HG03469 (cell line): ENCODE measurements at regions not wholly inside any gene's neighbourhood (a gene's known extent, or its start where the extent isn't known, plus 50 kb on each side); places are given as distances from the start of the nearest gene placed in this dataset.
A peak's percentile ranks its signal among the peaks of the same experiment; 100 is the strongest.

Source experiments
- ATAC-seq: cut with Tn5 transposase; IDR thresholded peaks from one replicate; pipeline ENCODE4 v1.9.1; 2021; ENCODE audit warnings: mild to moderate bottlenecking, moderate library complexity, moderate number of reproducible peaks; ENCODE audit not compliant: unreplicated experiment

- no peak for ATAC-seq
Observed at GRCh38 chr9:89980600-89980999, 375.8 kb downstream of the GADD45G start.

GRCh38 chr9:89982016-89982415 is 377.2 kb downstream of the GADD45G start:
- no peak for ATAC-seq

- ATAC-seq, result no peak
Observed at GRCh38 chr9:89983411-89983810, 378.6 kb downstream of the GADD45G start.

GRCh38 chr9:89984214-89984613 is 379.4 kb downstream of the GADD45G start:
- ATAC-seq, result no peak

- ATAC-seq, result no peak
Observed at GRCh38 chr9:89985068-89985467, 380.3 kb downstream of the GADD45G start.

GRCh38 chr9:89986190-89986589 is 381.4 kb downstream of the GADD45G start:
- ATAC-seq, result no peak

- no peak for ATAC-seq
Observed at GRCh38 chr9:89988458-89988857, 383.6 kb downstream of the GADD45G start.

- no peak for ATAC-seq
Observed at GRCh38 chr9:89991204-89991790, 386.5 kb downstream of the GADD45G start.

- no peak for ATAC-seq
Observed at GRCh38 chr9:89992326-89993198, 387.8 kb downstream of the GADD45G start.

- no peak for ATAC-seq
Observed at GRCh38 chr9:89993678-89994630, 389.1 kb downstream of the GADD45G start.

GRCh38 chr9:89994988-89995613 is 390.3 kb downstream of the GADD45G start:
- no peak for ATAC-seq

GRCh38 chr9:89996116-89996515 is 391.3 kb downstream of the GADD45G start:
- no peak for ATAC-seq

- ATAC-seq, result no peak
Observed at GRCh38 chr9:89996773-89997172, 392.0 kb downstream of the GADD45G start.

GRCh38 chr9:89998633-89999032 is 393.8 kb downstream of the GADD45G start:
- ATAC-seq, result no peak

- ATAC-seq, result no peak
Observed at GRCh38 chr9:89999176-89999533, 394.3 kb downstream of the GADD45G start.

- ATAC-seq, result peak; percentile 88
Observed at GRCh38 chr9:89999534-90000370, 394.9 kb downstream of the GADD45G start.

GRCh38 chr9:90000925-90001324 is 396.1 kb downstream of the GADD45G start:
- no peak for ATAC-seq

- no peak for ATAC-seq
Observed at GRCh38 chr9:90001747-90002146, 396.9 kb downstream of the GADD45G start.

GRCh38 chr9:90002397-90003271 is 397.8 kb downstream of the GADD45G start:
- ATAC-seq, result no peak
